PC-3 (cell line): ENCODE measurements at regions not wholly inside any gene's neighbourhood (a gene's known extent, or its start where the extent isn't known, plus 50 kb on each side); places are given as distances from the start of the nearest gene placed in this dataset.

Source experiments
- CTCF ChIP-seq: fragments of 300-600 bp; sonication (generic); conservative IDR thresholded peaks from 2 replicates; pipeline ENCODE4 v1.5.1; 2017; ENCODE audit warnings: antibody characterized with exemption, low read depth, mild to moderate bottlenecking, low read length
- EZH2phosphoT487 ChIP-seq: fragments of 300-600 bp; sonication (generic); IDR thresholded peaks from 2 replicates; pipeline ENCODE4 v1.6.1; 2018; ENCODE audit warnings: mild to moderate bottlenecking, antibody characterized with exemption, low read length, borderline replicate concordance

GRCh38 chr10:10745291-10745690 is 272.4 kb upstream of the CELF2 start:
- TF ChIP-seq CTCF = no peak
- no peak for TF ChIP-seq EZH2phosphoT487
